Activated CD8-positive, alpha-beta T cell treated with anti-CD3 and anti-CD28 coated beads for 36 hours (primary cell): ENCODE measurements at regions not wholly inside any gene's neighbourhood (a gene's known extent, or its start where the extent isn't known, plus 50 kb on each side); places are given as distances from the start of the nearest gene placed in this dataset.

ENCODE experiments used
- ATAC-seq: fragments of 200-7000 bp; cut with Tn5 transposase; one replicate; pipeline ENCODE4 v1.10.0; 2021; ENCODE audit warnings: mild to moderate bottlenecking, moderate library complexity
- CTCF ChIA-PET: fragments of 350-600 bp; sonication (Branson Sonifier 250); formaldehyde crosslinking; loops from one replicate; lab custom pipeline; 2021; ENCODE audit warnings: antibody characterized with exemption; lab: Charles Lee
- POLR2A ChIA-PET: fragments of 350-600 bp; sonication (Branson Sonifier 250); formaldehyde crosslinking; loops from one replicate; lab custom pipeline; 2021; ENCODE audit warnings: antibody characterized with exemption; lab: Charles Lee
- DNase-seq: peaks from one replicate; pipeline ENCODE4 v3.0.0-alpha.2; 2020
- H3K27ac Mint-ChIP-seq: one replicate; pipeline ENCODE4 v1.8.0; 2021; ENCODE audit warnings: mild to moderate bottlenecking, mixed read lengths
- H3K27me3 Mint-ChIP-seq: one replicate; pipeline ENCODE4 v1.8.0; 2021; ENCODE audit warnings: mixed read lengths
- H3K36me3 Mint-ChIP-seq: one replicate; pipeline ENCODE4 v1.8.0; 2021; ENCODE audit warnings: low read depth, mixed read lengths
- H3K4me1 Mint-ChIP-seq: one replicate; pipeline ENCODE4 v1.8.0; 2021; ENCODE audit warnings: low read depth, mixed read lengths
- H3K4me3 Mint-ChIP-seq: one replicate; pipeline ENCODE4 v1.8.0; 2021; ENCODE audit warnings: mild to moderate bottlenecking, moderate library complexity, mixed read lengths
- H3K9me3 Mint-ChIP-seq: one replicate; pipeline ENCODE4 v1.8.0; 2021; ENCODE audit warnings: mixed read lengths
- intact Hi-C: fragments of 100-400 bp; cut with micrococcal nuclease; formaldehyde crosslinking; loops from one replicate; pipeline ENCODE4 v1.10.0; 2022
- TF ChIP-seq, protein P1 (sequence below): fragments of 200-600 bp; IDR thresholded peaks from one replicate; pipeline ENCODE4 v1.8.0; 2022; ENCODE audit warnings: antibody characterized with exemption, mild to moderate bottlenecking

- ATAC-seq (no peak), DNase-seq (no peak)
- H3K27ac Mint-ChIP-seq, result no peak overlapping the region
- no peaks in the 10 kb centered on the region for H3K9me3 Mint-ChIP-seq
- no peaks in the 10 kb centered on the region for H3K27me3 Mint-ChIP-seq
- H3K4me1 Mint-ChIP-seq, result no peaks in the 10 kb centered on the region
- CTCF ChIA-PET, result interaction anchor here (0.9 kb wide), 1 partner anchor 25 kb away, joined by 3 read pairs; no protein-coding TSS in a partner anchor
- TF ChIP-seq, protein P1, sequence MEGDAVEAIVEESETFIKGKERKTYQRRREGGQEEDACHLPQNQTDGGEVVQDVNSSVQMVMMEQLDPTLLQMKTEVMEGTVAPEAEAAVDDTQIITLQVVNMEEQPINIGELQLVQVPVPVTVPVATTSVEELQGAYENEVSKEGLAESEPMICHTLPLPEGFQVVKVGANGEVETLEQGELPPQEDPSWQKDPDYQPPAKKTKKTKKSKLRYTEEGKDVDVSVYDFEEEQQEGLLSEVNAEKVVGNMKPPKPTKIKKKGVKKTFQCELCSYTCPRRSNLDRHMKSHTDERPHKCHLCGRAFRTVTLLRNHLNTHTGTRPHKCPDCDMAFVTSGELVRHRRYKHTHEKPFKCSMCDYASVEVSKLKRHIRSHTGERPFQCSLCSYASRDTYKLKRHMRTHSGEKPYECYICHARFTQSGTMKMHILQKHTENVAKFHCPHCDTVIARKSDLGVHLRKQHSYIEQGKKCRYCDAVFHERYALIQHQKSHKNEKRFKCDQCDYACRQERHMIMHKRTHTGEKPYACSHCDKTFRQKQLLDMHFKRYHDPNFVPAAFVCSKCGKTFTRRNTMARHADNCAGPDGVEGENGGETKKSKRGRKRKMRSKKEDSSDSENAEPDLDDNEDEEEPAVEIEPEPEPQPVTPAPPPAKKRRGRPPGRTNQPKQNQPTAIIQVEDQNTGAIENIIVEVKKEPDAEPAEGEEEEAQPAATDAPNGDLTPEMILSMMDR, result no peak
- H3K36me3 Mint-ChIP-seq, result no peaks in the 10 kb centered on the region
- H3K4me3 Mint-ChIP-seq, result no peak overlapping the region
- POLR2A ChIA-PET, result no interaction called here
- intact Hi-C loops, result no loop called here
These were observed 401.6 kb downstream of the SLC4A3 start for GRCh38 chr2:220029013-220029412.

GRCh38 chr2:220033546-220033945, 406.1 kb downstream of the SLC4A3 start:
- TF ChIP-seq, protein P1, result no peak
- no peak overlapping the region for H3K4me3 Mint-ChIP-seq
- no peaks in the 10 kb centered on the region for H3K27me3 Mint-ChIP-seq
- H3K36me3 Mint-ChIP-seq, result no peaks in the 10 kb centered on the region
- intact Hi-C loops, result no loop called here
- H3K9me3 Mint-ChIP-seq, result no peaks in the 10 kb centered on the region
- ChIA-PET POLR2A (no interaction called here), CTCF (no interaction called here)
- ATAC-seq (no peak), DNase-seq (no peak)
- H3K27ac Mint-ChIP-seq, result no peak overlapping the region
- H3K4me1 Mint-ChIP-seq, result no peaks in the 10 kb centered on the region

DNA sequence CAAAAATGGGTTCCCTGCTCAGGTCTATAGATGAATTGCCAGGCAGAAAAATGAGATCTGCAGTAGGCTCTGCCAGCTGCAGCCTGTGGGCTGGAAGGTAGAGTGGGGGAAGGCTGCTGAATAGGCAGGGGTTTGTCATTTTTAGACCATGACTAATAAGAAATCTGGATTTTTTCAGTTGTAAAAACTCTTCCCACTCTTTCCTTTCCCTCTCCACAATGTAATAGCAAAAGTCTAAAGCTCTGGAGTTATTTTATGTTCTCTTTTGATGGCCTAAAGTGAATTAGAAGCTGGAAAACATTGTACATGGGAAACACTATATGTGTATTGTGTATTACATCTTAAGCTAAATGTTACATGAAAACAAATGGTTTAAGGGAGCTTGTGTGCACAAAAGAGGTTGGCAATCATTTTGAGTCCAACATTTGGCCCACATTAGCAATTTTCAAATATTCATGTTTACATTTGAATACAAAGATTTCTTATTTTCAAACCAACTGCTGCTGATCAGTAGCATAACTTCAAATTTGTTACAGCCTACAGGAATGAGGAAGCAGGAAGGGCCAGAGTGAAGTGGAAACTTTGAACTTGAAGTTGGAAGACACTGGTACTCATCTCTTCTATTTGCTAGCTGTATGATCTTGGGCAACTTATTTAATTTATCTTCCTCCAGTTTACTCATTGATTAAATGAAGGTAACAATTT, 407.1 kb downstream of the SLC4A3 start:
- Mint-ChIP-seq H3K4me1 (no peaks in the 10 kb centered on the region), H3K27ac (no peak overlapping the region), H3K9me3 (no peaks in the 10 kb centered on the region), H3K27me3 (no peaks in the 10 kb centered on the region), H3K4me3 (no peak overlapping the region), H3K36me3 (no peaks in the 10 kb centered on the region)
- ChIA-PET CTCF (interaction anchor here (1.1 kb wide), 1 partner anchor 16 kb away, joined by 3 read pairs; no protein-coding TSS in a partner anchor), POLR2A (no interaction called here)
- no peak for DNase-seq
- intact Hi-C loops, result no loop called here
- no peak for ATAC-seq
- TF ChIP-seq, protein P1, result no peak

- TF ChIP-seq, protein P1, result no peak
- H3K36me3 Mint-ChIP-seq, result no peaks in the 10 kb centered on the region
- ATAC-seq (no peak), DNase-seq (no peak)
- H3K4me3 Mint-ChIP-seq, result no peak overlapping the region
- H3K27ac Mint-ChIP-seq, result no peak overlapping the region
- ChIA-PET POLR2A (no interaction called here), CTCF (no interaction called here)
- no peaks in the 10 kb centered on the region for H3K27me3 Mint-ChIP-seq
- no peaks in the 10 kb centered on the region for H3K9me3 Mint-ChIP-seq
- intact Hi-C loops, result no loop called here
- H3K4me1 Mint-ChIP-seq, result no peaks in the 10 kb centered on the region
These were observed 409.0 kb downstream of the SLC4A3 start for GRCh38 chr2:220036431-220036830.

DNA sequence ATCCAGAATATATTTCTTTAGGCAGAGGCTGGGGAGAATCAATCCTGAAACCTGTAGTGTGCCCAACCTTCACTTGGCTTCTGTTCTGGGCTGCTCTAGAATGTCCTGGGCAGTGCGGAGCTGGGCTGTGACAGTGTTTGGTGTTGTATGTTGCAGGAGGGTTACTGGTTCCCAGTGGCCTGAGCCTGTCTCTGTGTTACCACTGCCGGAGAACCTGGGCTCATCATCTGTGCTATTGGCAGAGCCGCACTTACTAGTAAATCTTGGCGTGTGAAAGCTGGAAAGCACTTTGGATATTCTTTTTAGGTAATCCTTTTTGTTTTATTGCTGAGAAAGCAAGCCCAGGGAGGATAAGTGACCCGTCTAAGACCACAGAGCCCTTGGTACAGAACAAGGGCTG, 412.9 kb downstream of the SLC4A3 start:
- H3K9me3 Mint-ChIP-seq, result no peaks in the 10 kb centered on the region
- CTCF ChIA-PET, result no interaction called here
- intact Hi-C loops, result no loop called here
- DNase-seq, result no peak
- H3K4me3 Mint-ChIP-seq, result no peak overlapping the region
- no peak for ATAC-seq
- H3K27me3 Mint-ChIP-seq, result peaks cover 2% of the 10 kb centered on the region
- no peaks in the 10 kb centered on the region for H3K4me1 Mint-ChIP-seq
- POLR2A ChIA-PET, result no interaction called here
- no peaks in the 10 kb centered on the region for H3K36me3 Mint-ChIP-seq
- TF ChIP-seq, protein P1, result no peak
- H3K27ac Mint-ChIP-seq, result no peak overlapping the region
